Activated CD4-positive, CD25-positive, alpha-beta regulatory T cell treated with anti-CD3 and anti-CD28 coated beads, Interleukin-2, amount 50 U/mL, for 72 hours (primary cell): ENCODE measurements at regions not wholly inside any gene's neighbourhood (a gene's known extent, or its start where the extent isn't known, plus 50 kb on each side); places are given as distances from the start of the nearest gene placed in this dataset.

Source experiments
- DNase-seq: peaks from one replicate; pipeline ENCODE4 v3.0.0; 2021

DNA sequence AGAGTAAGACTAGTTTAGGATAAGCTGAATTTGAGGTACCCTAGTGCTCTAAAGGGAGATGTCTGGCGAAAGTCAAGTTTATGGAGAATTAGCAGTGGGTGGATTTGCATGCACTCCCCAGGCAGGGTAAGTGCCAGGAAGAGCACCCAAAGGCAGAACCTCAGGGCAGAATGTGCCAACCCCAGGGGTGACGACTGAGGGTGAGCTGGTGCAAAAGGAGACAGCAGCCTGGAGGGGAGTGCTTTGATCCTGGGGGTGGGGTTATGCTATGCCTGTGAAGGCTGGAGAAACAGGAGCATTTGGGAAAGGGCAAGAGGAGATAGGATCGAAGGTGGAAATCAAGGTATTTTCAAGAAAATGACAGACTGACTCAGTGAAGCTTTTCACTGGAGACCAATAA lies 208.5 kb upstream of the PDE10A start:
- DNase-seq = no peak

DNA sequence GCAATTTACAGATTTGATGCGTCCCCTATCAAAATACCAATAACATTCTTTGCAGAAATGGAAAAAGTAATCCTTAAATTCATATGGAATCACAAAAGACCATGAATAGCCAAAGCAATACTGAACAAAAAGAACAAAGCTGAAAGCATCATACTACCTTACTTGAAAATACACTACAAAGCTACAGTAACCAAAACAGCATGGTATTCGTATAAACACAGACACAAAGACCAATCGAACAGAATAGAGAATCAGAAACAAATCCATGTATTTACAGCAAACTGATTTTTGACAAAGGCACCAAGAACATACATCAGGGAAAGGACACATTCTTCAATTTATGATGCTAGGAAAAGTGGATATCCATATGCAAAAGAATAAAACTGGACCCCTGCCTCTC lies 206.5 kb upstream of the PDE10A start:
- no peak for DNase-seq

DNA sequence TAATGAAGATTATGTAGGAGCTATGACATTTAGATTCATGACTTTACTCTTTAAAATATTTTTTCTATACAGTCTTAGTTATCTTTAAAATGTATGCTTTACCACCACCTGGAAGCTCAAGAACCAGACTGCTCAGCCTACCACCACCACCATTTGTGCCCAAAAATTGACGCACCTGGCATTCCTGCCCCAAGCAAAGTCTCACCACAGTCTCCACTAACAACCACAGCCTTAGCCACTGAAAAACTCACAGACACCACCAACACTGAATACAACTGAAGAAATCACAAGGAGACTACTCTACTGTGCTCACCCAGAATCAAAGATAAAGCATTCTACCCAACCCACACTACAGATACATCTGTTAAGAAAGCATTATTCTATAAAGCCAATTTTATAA lies 201.9 kb upstream of the PDE10A start:
- no peak for DNase-seq

DNA sequence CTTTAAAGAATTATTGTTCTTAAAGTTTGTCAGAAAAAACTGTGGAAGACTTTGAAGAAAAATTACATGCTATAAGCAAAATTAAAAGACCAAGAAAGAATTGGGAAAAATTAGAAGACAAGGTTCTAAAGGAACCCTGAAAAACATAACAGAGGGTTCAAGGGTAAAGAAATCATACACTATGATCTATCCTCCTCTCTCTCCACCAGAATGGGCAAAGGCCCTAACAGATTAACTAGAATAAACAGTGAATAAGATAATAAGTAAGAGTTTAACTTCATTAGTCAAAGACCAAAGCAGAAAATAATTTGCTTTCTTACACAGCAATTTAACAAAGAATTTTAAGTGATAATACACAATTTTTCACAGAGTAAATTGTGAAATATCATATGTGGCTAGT lies 201.2 kb upstream of the PDE10A start:
- no peak for DNase-seq

DNA sequence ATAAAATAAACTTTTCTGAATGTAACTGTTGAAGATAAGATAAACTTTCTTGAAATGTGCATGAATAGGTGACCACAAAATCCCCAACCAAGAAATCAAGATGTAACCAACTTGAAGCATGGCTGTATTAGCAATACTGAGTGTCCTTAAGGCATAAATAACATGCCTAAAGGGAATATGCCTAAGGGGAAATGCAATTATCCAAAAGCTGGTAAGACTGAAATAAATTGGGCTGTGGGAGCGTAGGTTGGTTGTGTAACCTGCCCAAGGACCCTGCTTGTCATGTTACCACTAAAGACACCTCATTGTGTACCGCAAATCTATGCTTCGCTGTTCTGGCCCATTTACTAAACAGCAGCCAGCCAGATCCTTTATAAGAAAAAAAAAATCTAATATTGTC lies 200.8 kb upstream of the PDE10A start:
- no peak for DNase-seq

DNA sequence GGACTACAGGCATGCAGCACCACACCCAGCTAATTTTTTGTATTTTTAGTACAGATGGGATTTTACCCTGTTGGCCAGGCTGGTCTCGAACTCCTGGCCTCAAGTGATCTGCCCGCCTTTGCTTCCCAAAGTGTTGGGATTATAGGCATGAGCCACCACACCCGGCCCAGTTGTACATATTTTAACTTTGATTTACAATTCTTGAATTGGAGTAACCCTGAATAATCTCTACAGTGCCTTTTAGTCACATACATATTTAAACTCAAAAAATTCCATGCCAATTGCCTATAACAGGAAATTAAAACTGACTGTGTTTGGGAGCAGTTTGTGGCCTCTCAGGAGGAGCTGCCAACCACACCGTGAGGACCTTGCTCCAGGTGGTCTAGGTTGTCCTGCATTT lies 199.8 kb upstream of the PDE10A start:
- DNase-seq = no peak

DNA sequence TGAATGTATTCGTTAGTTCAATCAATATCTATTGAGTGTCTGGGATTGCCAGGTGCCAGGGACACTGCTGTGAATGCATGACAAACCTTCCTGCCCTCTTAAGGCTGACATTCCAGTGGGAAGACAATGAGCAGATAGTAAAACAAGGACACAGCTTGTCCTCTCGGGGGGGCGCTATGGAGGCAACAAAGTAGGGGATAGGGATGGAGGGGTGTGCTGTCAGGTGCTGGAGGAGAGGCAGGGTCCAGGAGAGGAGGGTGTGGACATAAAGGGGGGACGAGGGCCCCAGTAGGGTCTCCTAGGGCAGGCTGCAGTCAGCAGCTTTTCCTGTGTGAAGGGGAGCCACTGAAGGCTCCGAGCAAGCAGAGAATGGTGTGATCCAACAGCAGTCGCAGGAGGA lies 198.2 kb upstream of the PDE10A start:
- DNase-seq = no peak

DNA sequence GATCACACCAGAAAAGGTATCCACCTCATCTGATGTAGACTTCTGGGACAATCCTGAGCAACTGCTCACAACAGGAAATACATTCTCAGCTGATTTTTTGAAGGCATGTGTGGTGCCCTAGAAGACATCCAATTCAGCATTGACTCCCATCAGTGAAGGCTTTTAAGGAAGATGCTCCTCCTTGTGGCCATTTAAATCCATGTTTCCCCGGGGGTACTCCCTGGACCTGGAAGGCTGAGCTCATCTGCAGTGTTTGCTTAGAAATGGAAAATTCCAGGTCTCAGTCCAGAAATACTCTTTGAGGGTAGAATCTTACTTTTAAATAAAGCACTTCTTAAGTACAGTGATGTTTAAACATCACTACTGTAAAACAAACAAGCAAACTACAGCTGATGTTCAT lies 195.5 kb upstream of the PDE10A start:
- no peak for DNase-seq

DNA sequence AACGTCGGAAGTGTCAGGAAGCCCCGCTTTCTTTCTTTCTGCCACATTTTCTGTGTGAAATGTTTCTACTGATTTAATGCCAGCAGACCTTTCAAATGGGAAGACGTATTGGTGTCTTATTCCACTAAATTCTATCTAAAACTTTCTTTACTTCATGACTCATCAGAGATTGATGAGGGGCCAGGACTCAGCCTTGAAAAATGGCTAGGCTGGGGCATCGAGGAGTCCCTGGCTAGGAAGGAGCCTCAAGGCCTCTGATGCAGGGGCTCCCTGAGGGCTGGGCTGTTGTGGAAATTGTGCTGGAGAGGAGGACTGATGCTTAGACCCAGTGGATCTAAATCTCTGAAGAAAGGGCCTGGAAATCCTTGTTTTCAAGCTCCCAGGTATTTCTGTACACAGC lies 192.8 kb upstream of the PDE10A start:
- no peak for DNase-seq

DNA sequence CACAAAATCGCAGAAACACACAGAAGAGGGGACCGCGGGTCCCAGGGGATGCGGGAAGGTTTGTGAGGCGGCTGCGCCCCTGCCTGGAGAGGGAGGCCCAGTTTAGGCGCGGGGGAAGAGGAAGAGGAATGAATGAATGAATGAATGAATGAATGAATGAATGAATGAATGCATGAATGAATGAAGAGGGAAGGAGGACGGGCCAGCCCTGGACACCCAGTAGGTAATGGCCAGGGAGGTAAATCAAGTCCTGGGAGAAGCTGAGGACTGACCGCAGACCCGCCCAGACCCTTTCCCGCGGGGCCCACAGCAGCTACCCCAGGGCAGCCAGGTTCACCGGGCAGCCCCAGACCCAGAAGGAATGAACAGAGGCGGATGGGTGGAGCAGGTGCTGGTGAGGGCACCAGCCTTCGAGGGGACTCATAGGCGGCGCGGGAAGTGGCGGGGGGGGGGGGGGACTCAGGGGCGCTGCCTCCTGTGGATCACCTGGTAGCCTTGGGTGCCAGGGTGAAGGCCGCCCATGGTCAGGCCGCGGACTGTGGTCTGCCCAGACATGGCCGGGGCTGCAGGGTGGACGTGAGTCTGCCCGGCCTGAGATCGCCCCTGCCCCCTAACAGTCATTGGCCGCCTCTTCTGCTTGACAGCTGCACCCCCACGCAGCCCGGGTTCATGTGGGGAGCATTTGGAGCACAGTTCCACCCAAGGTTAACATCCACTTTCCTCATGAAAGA lies 192.0 kb upstream of the PDE10A start:
- DNase-seq = no peak

DNA sequence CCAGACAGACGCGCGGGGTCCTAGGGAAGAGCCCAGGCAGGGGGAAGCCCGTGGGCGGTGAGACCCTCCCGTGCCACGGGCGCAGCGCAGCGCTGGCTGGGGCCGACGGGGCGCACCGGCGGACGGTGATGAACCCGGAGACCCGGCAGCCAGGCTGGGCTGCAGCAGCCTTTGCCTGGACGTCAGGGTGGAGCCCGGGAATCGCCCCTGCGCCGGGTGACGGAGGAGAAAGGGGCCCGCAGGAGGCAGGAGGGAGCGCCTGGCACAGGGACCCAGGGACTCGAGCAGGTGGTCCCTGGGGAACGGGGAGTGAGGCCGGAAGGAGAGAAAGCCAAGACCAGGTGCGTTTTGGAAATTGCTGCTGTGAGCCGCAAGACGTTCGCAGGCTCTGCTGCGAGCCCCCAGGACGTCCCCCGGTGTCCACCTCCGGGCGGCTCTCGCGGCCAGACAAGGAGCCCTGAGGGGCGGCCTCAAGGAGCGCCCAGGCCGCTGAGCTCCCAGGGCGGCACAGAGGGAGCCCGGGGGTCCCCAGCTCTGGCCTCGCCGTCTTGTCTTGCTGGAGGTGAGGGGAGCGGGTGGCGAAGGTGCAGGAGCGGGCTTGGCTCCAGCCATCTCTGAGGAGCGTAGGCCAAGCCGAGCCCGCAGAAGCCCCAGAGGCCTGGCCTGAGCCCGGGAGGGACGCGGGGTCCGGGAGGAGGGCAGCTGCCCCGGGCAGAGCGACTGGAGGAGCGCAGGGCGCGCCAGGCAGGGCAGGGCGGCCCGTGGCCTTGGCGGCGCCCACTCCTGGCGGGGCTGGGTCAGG lies 191.2 kb upstream of the PDE10A start:
- no peak for DNase-seq

DNA sequence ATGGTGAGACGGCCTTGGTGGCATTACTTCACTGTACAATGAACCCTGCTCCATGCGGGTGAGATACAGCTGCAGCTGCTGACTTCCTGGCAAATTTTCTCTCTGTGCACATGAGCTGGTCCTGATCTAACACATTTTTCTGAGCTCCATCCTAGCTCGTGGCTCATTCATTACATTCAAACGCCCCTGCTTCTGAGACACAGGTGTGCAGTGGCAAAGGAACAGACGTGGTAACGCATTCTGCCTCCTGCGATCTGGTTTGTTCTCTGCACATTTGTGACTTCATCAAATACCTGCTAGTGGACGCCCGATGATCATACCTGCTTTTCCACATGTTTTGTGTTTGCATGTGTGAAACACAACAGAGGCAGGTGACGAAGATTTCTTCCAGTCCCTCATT lies 189.6 kb upstream of the PDE10A start:
- DNase-seq = no peak

DNA sequence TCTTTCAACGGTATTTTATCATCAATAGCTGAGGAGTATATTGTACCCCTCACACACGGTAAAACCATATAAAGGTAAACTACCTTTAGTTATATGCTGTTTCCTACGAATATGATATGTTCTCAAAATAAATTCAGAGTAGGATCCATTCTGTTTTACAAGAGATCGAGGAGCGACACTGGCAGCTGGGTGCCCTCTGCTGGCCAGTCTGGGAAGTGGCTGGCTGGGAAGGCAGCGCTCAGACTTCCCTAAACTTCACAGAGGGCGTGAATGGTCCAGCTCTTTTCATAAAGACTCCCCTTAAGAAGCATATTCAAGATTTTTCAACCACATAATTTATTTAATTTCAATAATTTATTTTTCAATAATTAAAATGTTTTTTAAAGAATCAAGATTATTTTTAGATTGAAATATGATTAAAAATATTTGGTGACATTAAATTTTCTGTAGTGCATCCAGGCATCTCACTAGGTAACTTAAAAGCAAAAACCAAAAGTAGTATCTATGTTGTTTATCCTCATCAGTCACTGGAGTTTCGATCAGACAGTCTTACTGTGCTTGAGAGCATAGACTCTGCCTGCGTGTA lies 187.5 kb upstream of the PDE10A start:
- DNase-seq = peak; percentile 63

DNA sequence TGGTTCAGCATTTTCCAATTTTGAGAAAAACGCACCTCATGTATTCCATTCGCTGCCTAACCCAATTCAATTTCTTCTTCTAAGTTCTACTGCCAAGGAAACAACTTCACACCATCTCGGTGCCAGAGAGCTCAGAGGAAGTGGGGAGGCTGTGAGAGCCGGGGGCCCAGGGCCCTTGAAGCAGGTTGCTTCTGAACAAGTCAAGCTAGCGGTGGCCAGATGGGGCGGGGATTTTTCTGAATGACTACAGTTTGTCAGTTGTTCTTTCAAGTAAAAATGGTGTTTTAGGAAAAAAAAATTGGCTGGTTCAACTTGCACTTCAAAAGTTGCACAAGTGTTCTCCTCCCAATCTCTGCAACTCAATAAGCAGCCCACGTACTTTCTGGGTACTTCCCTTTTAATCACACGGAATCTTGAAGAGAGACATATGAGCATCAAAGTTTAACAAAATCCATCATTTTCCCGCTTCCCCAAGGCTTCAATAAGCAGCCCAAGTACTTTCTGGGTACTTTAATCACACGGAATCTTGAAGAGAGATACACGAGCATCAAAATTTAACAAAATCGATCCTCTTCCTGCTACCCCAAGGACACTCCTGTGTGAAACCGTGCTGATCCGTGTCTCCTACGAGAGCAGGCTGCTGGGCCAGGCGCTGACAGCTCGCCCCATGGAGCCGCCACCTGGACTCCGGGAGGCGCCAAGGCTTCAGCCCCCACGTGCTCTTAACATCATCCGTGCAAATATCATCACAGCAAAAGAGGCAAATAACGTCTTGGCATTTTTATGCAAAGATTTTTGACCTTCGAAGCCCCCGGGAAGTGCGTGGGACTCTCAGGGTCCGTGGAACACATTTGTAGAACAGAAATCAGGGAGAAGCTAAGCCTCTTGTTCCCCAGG lies 186.7 kb upstream of the PDE10A start:
- no peak for DNase-seq

DNA sequence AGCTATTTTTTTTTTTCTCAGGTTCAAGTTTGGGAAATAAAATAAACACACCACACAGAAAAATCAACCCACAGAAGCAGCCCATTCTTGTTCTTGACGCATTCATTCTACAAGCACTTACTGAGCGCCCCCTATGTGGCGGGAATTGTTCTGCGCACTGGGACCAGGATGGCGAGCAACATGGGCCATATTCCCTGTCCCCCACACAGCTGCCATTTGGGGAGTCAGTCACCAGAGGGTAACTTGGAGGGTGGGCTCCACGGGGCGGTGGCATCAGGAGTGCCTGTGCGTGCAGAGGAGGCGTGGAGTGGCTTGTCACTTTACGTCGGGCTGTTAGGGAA lies 185.0 kb upstream of the PDE10A start:
- no peak for DNase-seq

DNA sequence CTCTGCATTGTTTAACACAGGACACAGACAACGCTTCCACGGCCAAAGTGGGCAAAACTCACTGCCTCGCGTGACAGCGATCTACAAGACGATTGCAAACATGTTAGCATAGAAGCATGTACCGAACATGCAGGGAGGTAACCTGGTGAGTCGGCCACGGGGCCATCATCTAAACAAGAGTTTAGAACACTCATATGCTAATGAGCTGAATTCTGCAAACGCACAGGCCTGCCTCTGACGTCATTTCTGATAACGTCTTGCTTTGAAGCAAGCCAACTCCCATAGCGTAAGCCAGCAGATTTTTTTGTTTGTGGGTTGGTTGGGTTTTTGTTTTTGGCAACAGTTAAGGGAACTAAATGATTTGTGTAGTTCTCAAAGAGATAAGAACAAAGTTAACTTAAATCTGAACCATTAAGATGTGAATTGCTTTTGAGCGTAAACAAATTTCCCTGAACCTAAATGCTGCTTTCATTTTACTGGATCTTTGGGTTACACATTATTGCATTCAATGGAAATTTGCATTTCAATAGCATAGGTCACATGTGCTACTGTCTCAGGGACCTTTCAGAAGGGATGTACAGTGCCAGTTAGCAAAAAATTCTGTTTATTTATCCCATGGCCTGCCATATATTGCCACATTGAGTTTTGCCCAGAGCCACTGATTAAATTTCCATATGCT lies 184.5 kb upstream of the PDE10A start:
- DNase-seq = no peak

DNA sequence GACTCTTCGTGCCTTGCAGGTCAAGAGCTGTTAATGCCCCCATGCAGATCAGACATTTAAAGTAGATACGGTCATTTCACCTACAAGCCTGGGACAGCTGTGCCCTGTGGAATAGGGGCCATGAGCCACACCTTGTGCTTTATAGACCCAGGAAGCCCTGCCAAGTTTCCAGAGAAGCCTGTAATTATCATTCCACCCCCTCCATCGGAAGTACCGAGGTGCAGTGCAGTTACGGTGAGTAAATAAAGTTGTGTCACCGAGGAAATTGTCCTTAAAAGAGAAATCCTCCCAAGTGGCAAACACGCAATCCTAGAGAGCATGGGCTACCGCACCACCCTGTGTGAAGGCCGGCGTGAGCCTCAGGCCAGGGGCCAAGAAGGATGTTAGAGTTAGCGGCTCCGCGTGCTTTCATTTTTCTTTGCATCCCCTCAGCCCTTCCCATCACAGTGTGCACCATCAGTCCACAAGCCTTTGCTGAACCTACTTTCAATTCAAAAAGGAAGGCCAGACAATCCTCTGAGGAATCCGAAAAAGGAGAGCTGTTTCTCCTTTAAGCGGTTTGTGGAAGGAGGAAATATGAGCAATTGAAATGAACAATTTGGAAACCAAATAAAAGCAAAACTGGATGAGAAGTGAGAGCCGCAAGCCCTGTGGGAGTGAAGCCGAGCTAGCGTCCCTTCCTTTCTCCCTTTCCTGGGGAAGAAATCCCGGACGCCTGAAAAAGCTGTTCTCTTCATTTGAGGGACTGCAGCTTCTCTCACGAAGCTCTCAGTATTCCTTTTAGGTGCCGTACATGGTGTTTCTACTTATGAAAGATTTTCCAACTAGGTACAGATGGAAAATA lies 183.3 kb upstream of the PDE10A start:
- DNase-seq = no peak

DNA sequence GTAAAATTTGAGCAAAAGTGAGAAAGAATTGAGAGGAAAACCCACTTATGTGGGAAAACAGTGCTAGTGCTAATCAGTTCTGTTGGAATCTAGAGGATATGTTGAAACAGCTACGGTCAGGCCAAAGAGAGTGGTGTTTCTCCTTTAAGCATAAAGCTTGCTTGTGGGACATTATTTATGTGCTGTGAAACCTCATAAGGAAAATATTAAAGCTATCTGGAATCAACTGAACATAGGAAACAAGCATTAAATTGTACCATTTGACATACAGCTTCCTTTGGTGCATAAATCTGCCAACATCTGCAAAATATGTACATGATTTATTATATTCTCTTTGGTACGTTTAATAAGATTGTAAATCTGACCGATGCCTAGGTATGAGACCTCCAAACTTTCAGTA lies 182.5 kb upstream of the PDE10A start:
- no peak for DNase-seq

DNA sequence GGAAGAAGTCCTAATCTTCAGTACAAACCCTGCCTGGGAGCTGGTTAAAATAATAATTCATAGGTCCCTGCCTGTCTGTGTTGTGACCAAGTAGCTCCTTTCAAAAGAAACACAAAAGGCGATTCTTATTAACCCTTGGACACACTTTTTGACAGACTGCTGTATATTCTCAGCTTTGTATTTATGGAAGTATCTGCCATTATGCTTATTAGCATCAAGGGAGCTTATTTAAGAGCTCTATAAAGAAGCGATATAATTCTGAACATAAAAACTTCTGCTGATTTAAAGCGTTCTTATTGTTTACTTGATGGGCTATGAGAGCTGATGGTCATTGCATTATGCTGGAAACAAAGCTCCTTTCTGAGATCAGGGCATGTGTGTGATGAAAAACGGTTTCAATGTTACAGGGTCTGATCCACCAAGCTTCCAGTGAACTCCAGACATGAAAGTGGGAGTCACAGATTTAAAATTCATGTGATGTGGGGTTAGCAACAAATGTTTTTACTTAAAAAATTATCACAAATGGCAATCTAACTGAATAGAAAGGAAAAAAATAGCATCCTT lies 181.8 kb upstream of the PDE10A start:
- DNase-seq = no peak

DNA sequence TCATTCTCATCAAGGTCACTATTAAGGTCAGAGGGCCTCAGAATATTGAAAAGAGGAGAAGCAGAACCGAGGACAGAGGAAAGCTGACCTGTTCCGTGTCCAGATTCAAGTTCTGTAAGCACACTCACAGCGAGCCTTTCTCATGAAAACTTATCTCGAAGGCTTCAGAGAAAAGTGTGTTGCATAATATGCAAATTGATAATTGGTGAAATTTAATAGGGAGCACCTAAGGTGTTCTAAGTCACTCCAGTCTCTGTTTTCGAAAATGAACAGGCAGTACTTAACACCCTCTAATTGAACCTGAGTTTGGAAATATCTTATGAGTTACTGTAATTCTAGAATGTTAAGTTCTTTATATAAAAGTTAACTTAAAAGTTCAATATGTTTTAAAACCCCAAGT lies 181.2 kb upstream of the PDE10A start:
- DNase-seq = no peak

DNA sequence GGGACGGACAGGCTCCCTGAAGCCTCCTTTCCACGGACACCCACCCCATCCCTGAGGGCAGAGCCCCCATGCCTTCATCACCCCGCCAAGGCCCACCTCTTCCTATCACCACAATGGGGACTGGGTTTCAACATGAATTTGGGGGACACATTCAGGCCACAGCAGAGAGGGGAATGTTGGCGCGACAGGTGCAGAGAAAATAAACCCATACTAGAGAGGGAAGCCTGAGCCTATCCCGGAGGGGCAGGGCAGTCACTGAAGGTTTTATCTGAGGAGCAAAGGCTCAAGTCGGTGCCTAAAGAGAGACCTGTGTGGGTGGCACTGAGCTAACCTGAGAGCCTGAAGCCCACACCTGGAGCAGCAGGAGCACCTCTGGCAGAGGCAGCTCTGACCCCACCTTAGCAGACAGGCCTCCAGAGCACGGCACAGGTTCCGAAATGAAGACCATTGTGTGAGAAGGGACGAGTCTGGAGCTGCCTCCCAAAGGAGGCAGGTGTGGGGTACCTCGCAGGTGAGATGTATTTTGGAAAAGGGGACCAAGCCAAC lies 180.6 kb upstream of the PDE10A start:
- DNase-seq = no peak
